PC-9 (cell line): ENCODE measurements at regions not wholly inside any gene's neighbourhood (a gene's known extent, or its start where the extent isn't known, plus 50 kb on each side); places are given as distances from the start of the nearest gene placed in this dataset.

Source experiments
- BruUV-seq: library from RNA; stranded (reverse); fragments of 400-500 nt; replicated peaks from 2 replicates; lab custom pipeline; 2021; lab: Mats Ljungman, UMichigan
- CTCF ChIA-PET: fragments of 300-600 bp; sonication (Branson Sonifier 250); formaldehyde crosslinking; loops from one replicate; lab custom pipeline; 2022; ENCODE audit warnings: antibody characterized with exemption; lab: Charles Lee
- POLR2A ChIA-PET: fragments of 300-600 bp; sonication (Branson Sonifier 250); formaldehyde crosslinking; loops from one replicate; lab custom pipeline; 2022; ENCODE audit warnings: antibody characterized with exemption; ENCODE audit not compliant: unreplicated experiment; lab: Charles Lee
- DNase-seq, 2 experiments: peaks; one replicate each; pipeline versions ENCODE4 v3.0.0 to v3.0.0-alpha.2; 2015 to 2022; ENCODE audit warnings: mixed read lengths in 1 of 2
- H2AFZ ChIP-seq: fragments of 200-600 bp; sonication (generic); 2 replicates; pipeline ENCODE4 v1.8.1; 2017; ENCODE audit warnings: antibody characterized with exemption
- H3F3A ChIP-seq: fragments of 200-600 bp; sonication (generic); 2 replicates; pipeline ENCODE4 v1.8.1; 2017; ENCODE audit warnings: antibody characterized with exemption, mild to moderate bottlenecking, low read depth; ENCODE audit not compliant: insufficient read depth
- H3K27ac ChIP-seq: fragments of 200-600 bp; sonication (generic); 2 replicates; pipeline ENCODE4 v1.6.1; 2016; ENCODE audit warnings: mixed run types
- H3K27me3 ChIP-seq: fragments of 200-600 bp; sonication (generic); 2 replicates; pipeline ENCODE4 v1.6.1; 2016; ENCODE audit warnings: low read depth, mixed run types; ENCODE audit not compliant: insufficient read depth
- H3K36me3 ChIP-seq: fragments of 200-600 bp; sonication (generic); 2 replicates; pipeline ENCODE4 v1.6.1; 2016; ENCODE audit warnings: low read depth, mixed run types
- H3K4me1 ChIP-seq: fragments of 200-600 bp; sonication (generic); replicated peaks from 2 replicates; pipeline ENCODE4 v1.6.1; 2016; ENCODE audit warnings: mixed run types; ENCODE audit not compliant: insufficient read depth
- H3K4me2 ChIP-seq: fragments of 200-600 bp; sonication (generic); 2 replicates; pipeline ENCODE4 v1.6.1; 2017; ENCODE audit warnings: mixed run types
- H3K4me3 ChIP-seq: fragments of 200-600 bp; sonication (generic); 2 replicates; pipeline ENCODE4 v1.6.1; 2016; ENCODE audit warnings: mixed run types
- H3K79me2 ChIP-seq: fragments of 200-600 bp; sonication (generic); 2 replicates; pipeline ENCODE4 v1.6.1; 2017; ENCODE audit warnings: low read depth, mixed run types
- H3K9me2 ChIP-seq: fragments of 200-600 bp; sonication (generic); 2 replicates; pipeline ENCODE4 v1.8.1; 2017; ENCODE audit warnings: mild to moderate bottlenecking; ENCODE audit not compliant: insufficient read depth
- H3K9me3 ChIP-seq: fragments of 200-600 bp; sonication (generic); 2 replicates; pipeline ENCODE4 v1.8.1; 2016; ENCODE audit warnings: low read depth; ENCODE audit not compliant: insufficient read depth
- H4K20me1 ChIP-seq: fragments of 200-600 bp; sonication (generic); 2 replicates; pipeline ENCODE4 v1.8.1; 2017; ENCODE audit not compliant: insufficient read depth
- EZH2 ChIP-seq: fragments of 200-600 bp; sonication (generic); IDR thresholded peaks from 2 replicates; pipeline ENCODE4 v1.8.0; 2017; ENCODE audit warnings: antibody characterized with exemption, low read depth
- intact Hi-C: fragments of 100-400 bp; cut with micrococcal nuclease; formaldehyde crosslinking; loops from one replicate; pipeline ENCODE4 v1.10.0; 2022; ENCODE audit not compliant: unreplicated experiment
- TF ChIP-seq, protein P1 (sequence below): fragments of 200-600 bp; sonication (generic); conservative IDR thresholded peaks from 2 replicates; pipeline ENCODE4 v1.6.1; 2017; ENCODE audit warnings: mixed run types, antibody characterized with exemption, mild to moderate bottlenecking, moderate library complexity

DNA sequence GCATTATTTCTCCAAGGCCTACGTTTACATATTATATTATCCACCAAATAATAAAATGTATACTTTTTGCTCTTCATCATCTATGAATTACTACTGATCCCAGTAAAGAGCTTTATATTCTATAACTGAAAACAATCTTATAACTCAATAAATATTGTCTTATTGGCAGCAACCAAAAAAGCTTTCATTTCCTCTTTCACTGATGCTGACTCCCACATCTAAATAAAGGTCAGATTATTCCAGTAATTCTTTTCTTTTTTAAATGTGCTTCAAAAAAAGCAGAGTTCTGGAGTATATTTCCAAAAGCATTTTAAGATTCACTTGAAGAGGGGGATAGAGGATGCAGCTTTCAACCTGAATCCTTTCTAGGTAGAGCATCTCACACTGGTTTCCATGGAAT is 75.3 kb upstream of the NR4A3 start:
- no peaks in the 10 kb centered on the region for H3K79me2 ChIP-seq
- no peaks in the 10 kb centered on the region for H4K20me1 ChIP-seq
- ChIA-PET CTCF (no interaction called here), POLR2A (no interaction called here)
- no peak for DNase-seq
- no peak overlapping the region for H3K4me2 ChIP-seq
- intact Hi-C loops = no loop called here
- no peaks in the 10 kb centered on the region for H3F3A ChIP-seq
- no peak overlapping the region for H3K27ac ChIP-seq
- H3K4me1 ChIP-seq = peaks cover 5% of the 10 kb centered on the region; the same call in 1 of the 2 replicates
- no peak overlapping the region for H2AFZ ChIP-seq
- no peaks in the 10 kb centered on the region for H3K36me3 ChIP-seq
- TF ChIP-seq EZH2 = no peak
- TF ChIP-seq, protein P1, sequence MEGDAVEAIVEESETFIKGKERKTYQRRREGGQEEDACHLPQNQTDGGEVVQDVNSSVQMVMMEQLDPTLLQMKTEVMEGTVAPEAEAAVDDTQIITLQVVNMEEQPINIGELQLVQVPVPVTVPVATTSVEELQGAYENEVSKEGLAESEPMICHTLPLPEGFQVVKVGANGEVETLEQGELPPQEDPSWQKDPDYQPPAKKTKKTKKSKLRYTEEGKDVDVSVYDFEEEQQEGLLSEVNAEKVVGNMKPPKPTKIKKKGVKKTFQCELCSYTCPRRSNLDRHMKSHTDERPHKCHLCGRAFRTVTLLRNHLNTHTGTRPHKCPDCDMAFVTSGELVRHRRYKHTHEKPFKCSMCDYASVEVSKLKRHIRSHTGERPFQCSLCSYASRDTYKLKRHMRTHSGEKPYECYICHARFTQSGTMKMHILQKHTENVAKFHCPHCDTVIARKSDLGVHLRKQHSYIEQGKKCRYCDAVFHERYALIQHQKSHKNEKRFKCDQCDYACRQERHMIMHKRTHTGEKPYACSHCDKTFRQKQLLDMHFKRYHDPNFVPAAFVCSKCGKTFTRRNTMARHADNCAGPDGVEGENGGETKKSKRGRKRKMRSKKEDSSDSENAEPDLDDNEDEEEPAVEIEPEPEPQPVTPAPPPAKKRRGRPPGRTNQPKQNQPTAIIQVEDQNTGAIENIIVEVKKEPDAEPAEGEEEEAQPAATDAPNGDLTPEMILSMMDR = no peak
- H3K4me3 ChIP-seq = no peak overlapping the region
- H3K9me3 ChIP-seq = no peaks in the 10 kb centered on the region; the same call in 1 of the 2 replicates
- no peaks in the 10 kb centered on the region for H3K27me3 ChIP-seq
- H3K9me2 ChIP-seq = no peaks in the 10 kb centered on the region
- BruUV-seq = no TSS peak

DNA sequence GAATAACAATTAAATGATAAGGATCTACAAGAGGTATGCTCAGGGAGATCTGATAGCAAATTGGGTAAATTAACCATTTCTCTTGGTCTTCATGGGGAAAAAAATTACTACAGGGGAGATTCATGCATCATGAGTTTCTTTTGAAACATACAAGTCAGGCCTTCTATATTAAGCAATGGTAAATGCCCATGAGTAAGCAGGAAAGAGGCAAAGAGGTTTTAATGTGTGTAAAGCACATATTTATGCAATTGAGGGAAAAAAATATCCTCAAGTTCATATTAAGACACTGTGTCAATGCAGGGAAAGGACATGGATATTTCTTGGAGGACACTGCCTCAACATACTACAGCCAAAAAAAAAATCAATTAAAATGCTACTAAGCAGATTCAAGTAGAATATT is 73.4 kb upstream of the NR4A3 start:
- H3K4me1 ChIP-seq = peaks cover 5% of the 10 kb centered on the region; the same call in 1 of the 2 replicates
- H3K79me2 ChIP-seq = no peaks in the 10 kb centered on the region
- DNase-seq = no peak
- no TSS peak for BruUV-seq
- H3K27ac ChIP-seq = no peak overlapping the region
- no peaks in the 10 kb centered on the region for H3K27me3 ChIP-seq
- H4K20me1 ChIP-seq = no peaks in the 10 kb centered on the region
- no peak overlapping the region for H3K4me3 ChIP-seq
- H3K4me2 ChIP-seq = no peak overlapping the region
- no peak overlapping the region for H2AFZ ChIP-seq
- TF ChIP-seq, protein P1 = no peak
- TF ChIP-seq EZH2 = no peak
- H3K9me3 ChIP-seq = no peaks in the 10 kb centered on the region; the same call in 1 of the 2 replicates
- intact Hi-C loops = no loop called here
- no peaks in the 10 kb centered on the region for H3K9me2 ChIP-seq
- ChIA-PET POLR2A (no interaction called here), CTCF (no interaction called here)
- H3F3A ChIP-seq = no peaks in the 10 kb centered on the region
- no peaks in the 10 kb centered on the region for H3K36me3 ChIP-seq

DNA sequence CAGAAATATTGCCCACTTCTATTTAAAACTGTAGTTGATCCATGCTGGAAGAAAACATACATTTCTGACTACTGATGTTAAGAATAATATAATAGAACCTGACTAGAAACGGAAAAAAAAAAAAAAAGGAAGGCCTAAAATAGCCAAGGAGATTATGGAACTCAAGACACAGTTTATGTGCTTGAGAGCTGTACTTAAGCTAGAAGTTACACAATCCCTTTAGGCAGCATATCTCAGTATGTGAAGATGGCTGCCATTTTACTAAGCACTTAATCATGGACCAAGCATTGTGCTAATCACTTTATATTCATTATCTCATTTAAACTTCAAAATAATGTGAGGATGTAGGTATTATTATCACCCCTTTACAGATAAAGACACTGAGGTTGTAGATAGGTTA is 73.0 kb upstream of the NR4A3 start:
- DNase-seq = no peak
- Histone ChIP-seq H3F3A (no peaks in the 10 kb centered on the region), H3K9me3 (no peaks in the 10 kb centered on the region; the same call in 1 of the 2 replicates), H3K27ac (no peak overlapping the region), H3K79me2 (no peaks in the 10 kb centered on the region), H3K4me2 (no peak overlapping the region), H4K20me1 (no peaks in the 10 kb centered on the region), H3K36me3 (no peaks in the 10 kb centered on the region), H3K4me3 (no peak overlapping the region), H3K27me3 (no peaks in the 10 kb centered on the region), H2AFZ (no peak overlapping the region), H3K4me1 (peaks cover 5% of the 10 kb centered on the region; the same call in 1 of the 2 replicates), H3K9me2 (no peaks in the 10 kb centered on the region)
- CTCF ChIA-PET = no interaction called here
- no TSS peak for BruUV-seq
- intact Hi-C loops = no loop called here
- TF ChIP-seq, protein P1 = no peak
- no peak for TF ChIP-seq EZH2
- POLR2A ChIA-PET = no interaction called here
